Karpas-422 (cell line): ENCODE measurements at regions not wholly inside any gene's neighbourhood (a gene's known extent, or its start where the extent isn't known, plus 50 kb on each side); places are given as distances from the start of the nearest gene placed in this dataset.

Experiments used
- DNase-seq: peaks from one replicate; pipeline ENCODE4 v3.0.0-alpha.2; 2015
- H2AFZ ChIP-seq: fragments of 200-600 bp; sonication (generic); 2 replicates; pipeline ENCODE4 v1.6.1; 2014; ENCODE audit warnings: antibody characterized with exemption, low read length, mixed read lengths
- H3K27ac ChIP-seq: fragments of 200-600 bp; sonication (generic); 2 replicates; pipeline ENCODE4 v1.5.1; 2014; ENCODE audit warnings: mild to moderate bottlenecking, low read length, moderate library complexity
- H3K27me3 ChIP-seq: fragments of 200-600 bp; sonication (generic); 2 replicates; pipeline ENCODE4 v1.6.1; 2014; ENCODE audit warnings: low read length, mixed read lengths
- H3K36me3 ChIP-seq: fragments of 200-600 bp; sonication (generic); 2 replicates; pipeline ENCODE4 v1.6.1; 2014; ENCODE audit warnings: low read length, mixed read lengths; ENCODE audit not compliant: insufficient read depth
- H3K4me1 ChIP-seq: fragments of 200-600 bp; sonication (generic); 2 replicates; pipeline ENCODE4 v1.6.1; 2014; ENCODE audit warnings: mild to moderate bottlenecking, low read length, mixed read lengths
- H3K4me2 ChIP-seq: fragments of 200-600 bp; sonication (generic); 2 replicates; pipeline ENCODE4 v1.6.1; 2014; ENCODE audit warnings: low read length, low read depth, mild to moderate bottlenecking; ENCODE audit not compliant: poor library complexity, severe bottlenecking
- H3K4me3 ChIP-seq: fragments of 200-600 bp; sonication (generic); 2 replicates; pipeline ENCODE4 v1.5.1; 2014; ENCODE audit warnings: mild to moderate bottlenecking, antibody characterized with exemption, low read length, mixed read lengths
- H3K79me2 ChIP-seq: fragments of 200-600 bp; sonication (generic); 2 replicates; pipeline ENCODE4 v1.6.1; 2014; ENCODE audit warnings: mild to moderate bottlenecking, low read length, mixed read lengths
- H3K9ac ChIP-seq: fragments of 200-600 bp; sonication (generic); 2 replicates; pipeline ENCODE4 v1.6.0; 2014; ENCODE audit warnings: low read length
- H3K9me2 ChIP-seq: fragments of 200-600 bp; sonication (generic), shearing (Covaris generic); replicated peaks from 2 replicates; pipeline ENCODE4 v1.6.0; 2014; ENCODE audit warnings: mild to moderate bottlenecking, low read length, moderate library complexity; ENCODE audit not compliant: insufficient read depth
- H3K9me3 ChIP-seq: fragments of 300-700, 200-600 bp; sonication (generic); 2 replicates; pipeline ENCODE4 v1.6.1; 2014; ENCODE audit warnings: low read length, mixed read lengths
- H4K20me1 ChIP-seq: fragments of 200-600 bp; sonication (generic); 2 replicates; pipeline ENCODE4 v1.6.1; 2014; ENCODE audit warnings: mild to moderate bottlenecking, antibody characterized with exemption, low read length, low read depth; ENCODE audit not compliant: insufficient read depth

- Histone ChIP-seq H3K4me3 (no peak overlapping the region), H3K79me2 (no peaks in the 10 kb centered on the region), H3K4me2 (no peak overlapping the region), H3K9me3 (no peaks in the 10 kb centered on the region), H2AFZ (no peak overlapping the region), H3K9ac (no peak overlapping the region), H3K9me2 (no peaks in the 10 kb centered on the region), H3K27ac (no peak overlapping the region), H4K20me1 (no peaks in the 10 kb centered on the region), H3K27me3 (no peaks in the 10 kb centered on the region), H3K4me1 (peaks cover 13% of the 10 kb centered on the region; the same call in 1 of the 2 replicates), H3K36me3 (no peaks in the 10 kb centered on the region)
- DNase-seq, result no peak
Observed at GRCh38 chr10:43913676-43914235, 265.1 kb upstream of the ZNF32 start.

- H3K79me2 ChIP-seq, result no peaks in the 10 kb centered on the region
- H3K9ac ChIP-seq, result no peak overlapping the region
- H2AFZ ChIP-seq, result no peak overlapping the region
- H3K9me3 ChIP-seq, result no peaks in the 10 kb centered on the region
- no peak overlapping the region for H3K27ac ChIP-seq
- H4K20me1 ChIP-seq, result no peaks in the 10 kb centered on the region
- no peak overlapping the region for H3K4me3 ChIP-seq
- H3K4me1 ChIP-seq, result peaks cover 13% of the 10 kb centered on the region; the same call in 1 of the 2 replicates
- no peaks in the 10 kb centered on the region for H3K27me3 ChIP-seq
- DNase-seq, result no peak
- no peak overlapping the region for H3K4me2 ChIP-seq
- H3K9me2 ChIP-seq, result no peaks in the 10 kb centered on the region
- no peaks in the 10 kb centered on the region for H3K36me3 ChIP-seq
Observed at GRCh38 chr10:43912469-43912868, 263.8 kb upstream of the ZNF32 start.

GRCh38 chr10:43906490-43906889, 257.8 kb upstream of the ZNF32 start:
- Histone ChIP-seq H3K27ac (no peak overlapping the region), H3K9me3 (no peaks in the 10 kb centered on the region), H3K4me3 (no peak overlapping the region), H3K4me1 (peaks cover 45% of the 10 kb centered on the region), H3K36me3 (no peaks in the 10 kb centered on the region), H3K27me3 (no peaks in the 10 kb centered on the region), H2AFZ (peak overlapping the region; percentile 55; the same call in 1 of the 2 replicates), H3K79me2 (no peaks in the 10 kb centered on the region), H3K9ac (no peak overlapping the region), H3K9me2 (no peaks in the 10 kb centered on the region), H4K20me1 (no peaks in the 10 kb centered on the region), H3K4me2 (no peak overlapping the region)
- no peak for DNase-seq

DNA sequence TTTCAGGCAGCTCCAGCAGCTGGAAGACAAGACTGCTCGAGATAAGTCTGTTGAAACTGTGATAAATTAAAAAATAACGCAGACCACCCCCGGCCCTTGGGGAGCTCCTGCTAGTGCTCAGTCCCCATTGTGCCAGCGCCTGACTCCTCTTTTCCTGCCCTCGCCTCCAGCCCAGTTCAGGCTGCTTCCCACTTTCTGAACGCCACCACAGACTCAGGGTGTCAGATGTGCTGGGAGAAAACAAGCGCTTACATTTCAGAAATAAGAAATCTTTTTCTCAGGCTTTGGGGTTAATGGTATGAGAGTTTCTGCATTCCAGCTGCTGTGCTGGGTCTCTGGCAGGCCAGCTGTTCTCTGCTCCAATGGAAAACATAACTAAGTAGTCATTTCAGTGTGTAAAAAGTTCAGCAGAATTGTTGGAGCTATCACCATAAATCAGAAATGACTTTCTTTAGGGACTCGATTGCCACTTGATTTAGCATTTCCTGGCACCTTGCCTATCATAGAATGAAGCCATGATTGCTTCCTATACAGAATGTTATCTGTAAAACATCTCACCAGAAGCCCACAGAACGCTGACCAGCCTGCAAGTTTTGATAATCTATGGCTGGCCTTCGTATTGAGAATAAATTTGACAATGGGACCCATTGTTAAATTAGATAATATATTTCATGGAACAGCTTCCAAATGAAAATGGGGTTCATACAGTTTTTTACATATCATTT, 257.0 kb upstream of the ZNF32 start:
- Histone ChIP-seq H3K4me1 (peaks cover 54% of the 10 kb centered on the region), H3K9me2 (no peaks in the 10 kb centered on the region), H4K20me1 (no peaks in the 10 kb centered on the region), H3K4me2 (peak overlapping the region; percentile 47), H3K27me3 (no peaks in the 10 kb centered on the region), H2AFZ (peak overlapping the region; percentile 55; the same call in 1 of the 2 replicates), H3K4me3 (no peak overlapping the region), H3K27ac (peak overlapping the region; percentile 42; the same call in 1 of the 2 replicates), H3K9me3 (no peaks in the 10 kb centered on the region), H3K36me3 (no peaks in the 10 kb centered on the region), H3K79me2 (no peaks in the 10 kb centered on the region), H3K9ac (peak overlapping the region; percentile 49)
- DNase-seq, result no peak

- H3K4me3 ChIP-seq, result no peak overlapping the region
- H3K4me1 ChIP-seq, result peaks cover 62% of the 10 kb centered on the region
- no peaks in the 10 kb centered on the region for H3K79me2 ChIP-seq
- peak overlapping the region; percentile 47 for H3K4me2 ChIP-seq
- no peak overlapping the region for H2AFZ ChIP-seq
- DNase-seq, result peak; percentile 77
- H3K36me3 ChIP-seq, result no peaks in the 10 kb centered on the region
- peak overlapping the region; percentile 45 for H3K9ac ChIP-seq
- no peaks in the 10 kb centered on the region for H4K20me1 ChIP-seq
- H3K9me3 ChIP-seq, result no peaks in the 10 kb centered on the region
- H3K9me2 ChIP-seq, result no peaks in the 10 kb centered on the region
- no peaks in the 10 kb centered on the region for H3K27me3 ChIP-seq
- peak overlapping the region; percentile 42; the same call in 1 of the 2 replicates for H3K27ac ChIP-seq
Observed at GRCh38 chr10:43904844-43905243, 256.2 kb upstream of the ZNF32 start.

GRCh38 chr10:43904301-43904700, 255.6 kb upstream of the ZNF32 start:
- Histone ChIP-seq H3K27me3 (no peaks in the 10 kb centered on the region), H2AFZ (no peak overlapping the region), H3K36me3 (no peaks in the 10 kb centered on the region), H3K79me2 (no peaks in the 10 kb centered on the region), H3K4me3 (no peak overlapping the region), H3K9me3 (no peaks in the 10 kb centered on the region), H3K4me1 (peaks cover 67% of the 10 kb centered on the region), H3K27ac (no peak overlapping the region), H3K9me2 (no peaks in the 10 kb centered on the region), H3K9ac (peak overlapping the region; percentile 45), H3K4me2 (peak overlapping the region; percentile 47), H4K20me1 (no peaks in the 10 kb centered on the region)
- DNase-seq, result no peak

DNA sequence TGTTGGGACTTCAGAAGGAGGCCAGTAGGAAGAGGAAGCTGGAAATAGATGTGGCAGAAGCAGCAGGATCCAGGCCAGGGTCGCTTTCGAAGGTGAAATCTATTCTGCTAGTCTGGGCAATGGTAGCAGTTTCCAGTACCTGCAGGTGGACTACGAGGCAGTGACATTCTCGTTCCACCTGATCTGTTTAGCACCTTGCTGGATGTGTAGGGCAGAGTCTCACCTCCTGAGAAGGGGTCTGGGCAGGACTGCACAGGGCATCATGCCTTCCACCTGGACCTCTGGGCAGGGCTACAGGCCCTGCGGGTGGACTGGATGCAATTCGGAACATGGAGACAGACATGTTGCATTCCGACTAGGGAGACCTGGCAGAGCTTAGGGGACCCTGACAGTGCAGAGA, 254.8 kb upstream of the ZNF32 start:
- Histone ChIP-seq H3K4me3 (no peak overlapping the region), H3K79me2 (no peaks in the 10 kb centered on the region), H2AFZ (no peak overlapping the region), H3K36me3 (no peaks in the 10 kb centered on the region), H3K9ac (no peak overlapping the region), H3K9me2 (no peaks in the 10 kb centered on the region), H3K4me1 (peaks cover 72% of the 10 kb centered on the region), H3K27ac (no peak overlapping the region), H3K4me2 (no peak overlapping the region), H4K20me1 (no peaks in the 10 kb centered on the region), H3K9me3 (no peaks in the 10 kb centered on the region), H3K27me3 (no peaks in the 10 kb centered on the region)
- no peak for DNase-seq

DNA sequence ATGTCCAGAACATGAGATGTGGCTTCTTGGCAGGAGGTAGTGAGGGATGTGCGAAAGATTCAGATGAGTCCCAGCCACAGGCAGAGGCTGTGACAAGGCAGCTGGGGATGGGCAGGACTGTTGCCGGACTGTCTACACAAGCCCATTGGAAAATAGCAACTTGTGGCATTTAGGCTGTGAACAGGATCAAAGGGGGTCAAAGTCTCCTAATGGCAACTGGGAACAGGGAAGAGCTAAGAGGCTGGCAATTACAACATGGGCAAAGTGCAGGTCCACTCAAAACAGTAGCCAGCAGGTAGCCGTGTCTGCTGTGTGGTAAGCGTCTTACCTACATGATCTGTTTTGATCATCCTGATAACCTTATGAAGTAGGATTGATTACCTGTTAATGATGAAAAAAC, 254.2 kb upstream of the ZNF32 start:
- H4K20me1 ChIP-seq, result no peaks in the 10 kb centered on the region
- H3K9me3 ChIP-seq, result no peaks in the 10 kb centered on the region
- H3K9me2 ChIP-seq, result no peaks in the 10 kb centered on the region
- DNase-seq, result no peak
- peak overlapping the region; percentile 83; the same call in 1 of the 2 replicates for H3K27ac ChIP-seq
- 0 out of 2 replicates have a peak overlapping the region, but pooled peaks have one; percentile 61 for H3K9ac ChIP-seq
- no peaks in the 10 kb centered on the region for H3K79me2 ChIP-seq
- no peak overlapping the region for H3K4me2 ChIP-seq
- H3K4me3 ChIP-seq, result no peak overlapping the region
- no peaks in the 10 kb centered on the region for H3K27me3 ChIP-seq
- peaks cover 74% of the 10 kb centered on the region for H3K4me1 ChIP-seq
- H2AFZ ChIP-seq, result no peak overlapping the region
- H3K36me3 ChIP-seq, result no peaks in the 10 kb centered on the region
